GM12892 (cell line): ENCODE measurements at regions not wholly inside any gene's neighbourhood (a gene's known extent, or its start where the extent isn't known, plus 50 kb on each side); places are given as distances from the start of the nearest gene placed in this dataset.
A peak's percentile ranks its signal among the peaks of the same experiment; 100 is the strongest.

Experiments
- POLR2A ChIP-seq: IDR thresholded peaks from 2 replicates; pipeline ENCODE4 v1.6.1; 2011; ENCODE audit warnings: low read depth, low read length, control low read depth
- POLR2AphosphoS5 ChIP-seq: IDR thresholded peaks from 2 replicates; pipeline ENCODE4 v1.6.1; 2011; ENCODE audit warnings: low read depth, low read length, control low read depth
- TAF1 ChIP-seq: IDR thresholded peaks from 2 replicates; pipeline ENCODE4 v1.6.1; 2011; ENCODE audit warnings: low read depth, mild to moderate bottlenecking, control low read depth, low read length, borderline replicate concordance

GRCh38 chr2:230657462-230657861 is 55.2 kb upstream of the CAB39 start:
- peak; percentile 64 for TF ChIP-seq POLR2A
- no peak for TF ChIP-seq TAF1
- TF ChIP-seq POLR2AphosphoS5: peak; percentile 83
